Femur (tissue), 1 donor: ENCODE measurements at regions not wholly inside any gene's neighbourhood (a gene's known extent, or its start where the extent isn't known, plus 50 kb on each side); places are given as distances from the start of the nearest gene placed in this dataset.

ENCODE experiments used
- DNase-seq: peaks from one replicate; pipeline ENCODE4 v3.0.0-alpha.2; 2017

DNA sequence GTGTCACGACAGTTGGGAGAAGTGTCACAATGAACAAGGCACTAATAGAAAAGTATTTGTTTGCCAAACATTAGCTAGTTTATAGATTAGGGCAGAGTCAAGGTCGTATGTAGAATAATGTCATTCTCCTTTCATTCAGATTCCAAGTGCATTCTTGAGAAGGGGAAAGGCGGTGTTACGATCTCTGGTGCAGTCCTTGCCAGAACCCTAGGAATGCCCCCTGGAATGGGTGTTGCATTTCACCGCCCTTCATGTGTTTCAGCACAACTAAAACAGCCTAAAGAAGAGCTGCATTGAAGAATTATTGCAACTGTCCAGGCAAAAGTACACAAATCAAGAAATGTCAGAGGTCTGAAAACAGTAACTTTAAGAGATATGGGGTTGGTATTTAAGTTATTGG, 721.0 kb upstream of the WWC1 start:
- no peak for DNase-seq

DNA sequence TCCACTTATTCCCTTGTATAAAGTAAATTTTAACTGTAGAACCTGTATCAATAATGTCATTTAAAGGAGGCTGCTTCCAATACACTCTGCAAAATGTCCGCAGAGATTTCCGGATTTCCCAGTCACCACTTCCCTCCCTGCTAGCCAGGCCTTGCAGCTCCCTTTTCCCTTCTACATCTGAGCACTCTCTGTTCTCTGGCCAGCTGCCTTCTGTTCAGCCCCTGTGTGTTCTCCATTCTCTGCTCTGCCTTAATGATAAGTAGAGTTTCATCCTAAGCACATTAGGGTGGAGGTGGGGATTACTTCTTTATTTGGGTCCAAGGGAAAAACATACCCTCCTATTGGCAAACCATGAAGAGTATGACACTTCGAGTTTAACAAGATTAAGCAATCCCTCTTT, 719.6 kb upstream of the WWC1 start:
- DNase-seq = no peak

DNA sequence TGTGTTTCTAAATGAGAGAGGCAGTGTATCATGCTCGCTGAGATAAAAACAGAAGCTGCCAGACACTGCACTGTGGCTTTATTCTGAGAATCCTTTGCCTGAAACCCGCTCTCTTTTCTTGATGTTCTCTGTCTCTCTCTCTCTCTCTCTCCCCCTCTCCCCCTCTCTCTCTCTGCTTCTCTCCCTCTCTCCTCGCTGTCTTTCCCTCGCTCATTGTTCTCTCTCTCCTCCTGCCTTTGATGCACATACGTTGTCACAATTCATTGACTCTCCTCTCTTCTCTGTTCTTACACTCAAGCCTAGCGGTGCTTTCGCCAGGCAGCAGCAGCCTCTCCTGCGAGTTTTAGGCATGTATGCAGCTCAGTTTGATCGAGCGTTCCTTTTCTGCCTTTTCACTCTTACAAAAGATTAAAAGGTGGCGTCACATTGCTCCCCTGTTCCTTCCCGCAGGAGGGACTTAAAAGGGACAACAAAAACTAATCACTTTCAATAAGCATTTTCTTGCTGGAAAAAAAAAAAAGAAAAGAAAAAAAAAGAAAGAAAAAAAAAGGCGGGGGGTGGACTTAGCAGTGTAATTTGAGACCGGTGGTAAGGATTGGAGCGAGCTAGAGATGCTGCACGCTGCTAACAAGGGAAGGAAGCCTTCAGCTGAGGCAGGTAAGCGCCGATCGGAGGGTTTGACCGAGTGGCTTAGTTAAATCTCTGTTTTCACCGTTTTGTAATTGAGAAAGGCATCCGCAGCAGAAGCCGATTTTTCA, 717.9 kb upstream of the WWC1 start:
- DNase-seq = peak; percentile 44

DNA sequence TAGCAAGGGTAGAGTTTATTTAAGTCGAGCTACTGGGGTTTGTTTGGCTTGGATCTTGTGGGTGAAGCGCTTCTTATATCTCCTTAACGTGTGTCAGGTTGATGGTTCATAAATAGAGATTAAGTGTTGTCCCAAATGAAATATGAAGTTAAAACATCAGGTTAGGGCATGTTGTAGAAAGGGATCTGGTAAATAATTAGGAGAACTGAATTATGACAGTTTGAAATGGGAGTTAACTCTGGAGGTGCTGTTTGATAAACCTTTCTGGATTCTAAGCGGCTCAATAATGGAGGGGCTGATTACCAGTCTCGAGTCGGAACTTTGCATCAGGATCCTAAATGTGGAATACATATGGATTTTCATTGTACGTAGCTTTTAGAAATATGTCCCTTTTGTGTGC, 717.0 kb upstream of the WWC1 start:
- DNase-seq = no peak

DNA sequence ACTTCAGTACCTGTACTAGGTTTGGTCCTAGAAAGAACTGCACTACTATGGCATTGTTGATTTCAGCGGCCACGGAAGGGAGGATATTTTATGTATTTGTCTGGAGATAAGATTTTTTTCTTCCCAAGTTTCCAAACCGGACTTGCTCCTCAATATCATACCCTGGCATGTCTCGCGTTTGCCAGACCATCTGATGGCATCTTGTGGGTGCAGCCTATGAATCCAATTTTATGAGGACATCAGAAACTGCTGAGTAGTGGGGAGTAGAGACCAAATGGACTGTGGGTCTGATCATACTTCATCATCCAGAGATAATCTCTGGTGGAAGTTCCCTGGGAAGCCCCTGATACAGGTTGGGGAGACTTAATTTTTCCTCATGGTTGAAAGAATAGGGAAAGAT, 716.1 kb upstream of the WWC1 start:
- no peak for DNase-seq

GRCh38 chr5:167576126-167576525, 715.3 kb upstream of the WWC1 start:
- no peak for DNase-seq

DNA sequence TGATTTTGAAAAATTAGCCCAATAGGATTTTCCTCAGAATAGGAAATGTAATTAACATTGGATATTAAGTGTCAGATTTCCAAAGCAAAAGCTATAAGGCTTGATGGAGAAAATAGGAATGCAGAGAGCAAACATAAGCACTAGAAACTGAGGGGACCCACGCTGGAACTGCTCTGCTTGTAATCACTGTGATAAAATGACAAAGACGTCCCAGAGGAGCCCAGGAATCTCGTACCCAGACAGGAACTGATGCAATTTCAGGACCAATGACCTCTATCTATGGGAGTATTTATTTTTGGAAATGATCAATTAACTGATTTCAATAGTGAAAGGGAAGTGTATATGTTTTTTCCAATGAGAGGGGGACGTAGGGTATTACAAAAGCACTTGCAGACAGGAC, 714.5 kb upstream of the WWC1 start:
- DNase-seq = no peak

DNA sequence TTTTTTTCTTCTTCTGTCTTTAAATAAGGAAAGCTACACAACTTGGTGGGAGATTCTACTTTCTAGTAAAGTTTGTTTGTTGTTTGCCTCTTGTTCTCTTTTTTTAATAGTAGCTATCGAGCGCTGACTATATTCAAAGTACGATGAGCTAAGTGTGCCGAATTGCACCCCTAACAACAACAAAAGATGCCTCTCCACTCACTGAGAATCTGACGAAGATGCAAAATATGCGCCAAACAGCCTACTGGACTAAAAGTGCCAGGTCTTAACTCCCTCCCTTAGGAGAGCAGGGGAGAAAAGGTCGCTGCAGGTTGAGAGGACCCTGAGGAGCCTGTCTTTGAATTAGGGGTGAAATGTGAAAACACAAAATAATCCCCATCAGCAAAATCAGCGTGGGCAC, 713.8 kb upstream of the WWC1 start:
- no peak for DNase-seq

DNA sequence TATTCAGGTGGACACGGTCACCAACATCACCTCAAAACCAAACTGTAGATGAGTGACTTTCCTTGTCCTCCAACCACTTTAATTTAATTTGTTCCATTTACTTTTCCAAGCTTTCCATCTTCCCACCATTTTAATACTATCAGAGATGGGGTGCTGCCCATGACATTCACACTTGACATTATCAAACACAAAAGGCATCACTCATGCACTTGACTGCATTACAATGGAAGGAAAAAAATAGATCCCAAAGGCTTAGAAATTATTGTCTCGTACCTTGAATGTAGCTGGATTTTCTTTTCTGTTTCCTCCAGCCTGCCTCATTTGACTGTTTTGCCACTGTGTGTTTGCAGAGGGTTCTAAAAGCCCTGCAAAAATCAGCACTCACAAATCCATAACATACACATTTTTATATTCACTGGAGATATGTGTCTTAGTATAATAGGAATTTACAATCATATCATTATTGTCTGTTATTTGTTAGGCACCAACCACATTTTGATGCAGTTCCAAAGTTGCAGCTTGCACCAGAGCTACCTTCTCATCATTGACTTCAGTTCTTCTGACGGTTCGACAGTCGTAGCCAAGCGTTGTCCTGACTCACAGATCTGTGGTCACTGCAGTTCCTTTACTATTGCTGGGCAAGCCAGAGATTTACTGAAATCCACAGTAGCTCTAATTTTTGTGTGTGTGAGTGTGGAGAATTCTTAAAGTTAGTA, 712.3 kb upstream of the WWC1 start:
- DNase-seq = no peak

DNA sequence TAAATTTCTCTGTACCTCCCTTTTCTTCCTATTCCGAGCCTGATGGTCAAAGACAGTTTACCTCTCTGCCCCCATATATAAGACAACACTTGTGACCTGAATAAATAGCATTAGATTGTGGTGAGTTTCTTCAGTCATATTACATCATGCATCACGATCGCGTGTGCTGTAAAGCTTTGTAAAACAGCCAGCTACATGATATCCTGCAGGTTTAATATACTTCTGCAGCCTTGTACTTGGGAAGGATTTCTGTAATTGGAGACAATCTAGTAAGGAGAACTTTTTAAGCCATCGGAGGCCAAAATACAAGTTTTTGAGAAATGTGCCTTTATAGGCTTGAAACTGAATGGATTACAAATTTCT, 711.8 kb upstream of the WWC1 start:
- no peak for DNase-seq

DNA sequence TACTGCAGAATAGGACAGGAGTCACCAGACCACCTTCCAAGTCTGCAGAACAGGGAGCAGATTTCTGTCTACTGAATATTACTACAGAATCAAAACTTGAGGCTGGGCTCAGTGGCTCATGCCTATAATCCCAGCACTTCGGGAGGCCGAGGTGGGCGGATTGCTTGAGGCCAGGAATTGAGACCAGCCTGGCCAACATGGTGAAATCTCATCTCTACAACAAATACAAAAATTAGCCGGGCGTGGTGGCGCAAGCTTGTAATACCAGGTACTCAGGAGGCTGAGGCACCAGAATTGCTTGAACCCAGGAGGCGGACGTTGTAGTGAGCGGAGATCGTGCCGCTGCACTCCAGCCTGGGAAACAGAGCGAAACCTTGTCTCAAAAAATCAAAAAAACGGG, 710.8 kb upstream of the WWC1 start:
- no peak for DNase-seq

DNA sequence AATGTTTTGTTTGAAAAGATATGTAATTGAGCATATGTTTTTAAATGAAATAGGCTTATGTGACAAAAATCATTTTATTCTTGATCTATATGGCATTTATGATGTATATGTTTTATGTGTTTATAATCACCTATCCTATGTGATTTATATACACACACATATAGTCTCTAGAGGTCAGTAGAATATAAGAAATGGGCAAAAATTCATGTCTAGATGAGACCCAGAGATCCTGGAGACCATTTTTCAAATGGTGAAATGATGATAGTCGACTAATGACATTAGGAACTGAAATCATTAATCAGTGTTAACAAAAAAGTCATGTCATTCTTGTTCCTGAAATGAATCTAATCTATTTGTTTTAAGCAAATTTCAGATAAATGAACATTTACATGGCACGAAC, 709.2 kb upstream of the WWC1 start:
- DNase-seq = no peak

GRCh38 chr5:167582886-167583285, 708.6 kb upstream of the WWC1 start:
- no peak for DNase-seq

- no peak for DNase-seq
These were observed 706.3 kb upstream of the WWC1 start for GRCh38 chr5:167585184-167585583.

GRCh38 chr5:167587772-167588437, 703.5 kb upstream of the WWC1 start:
- no peak for DNase-seq

- no peak for DNase-seq
These were observed 699.3 kb upstream of the WWC1 start for GRCh38 chr5:167592114-167592513.

DNA sequence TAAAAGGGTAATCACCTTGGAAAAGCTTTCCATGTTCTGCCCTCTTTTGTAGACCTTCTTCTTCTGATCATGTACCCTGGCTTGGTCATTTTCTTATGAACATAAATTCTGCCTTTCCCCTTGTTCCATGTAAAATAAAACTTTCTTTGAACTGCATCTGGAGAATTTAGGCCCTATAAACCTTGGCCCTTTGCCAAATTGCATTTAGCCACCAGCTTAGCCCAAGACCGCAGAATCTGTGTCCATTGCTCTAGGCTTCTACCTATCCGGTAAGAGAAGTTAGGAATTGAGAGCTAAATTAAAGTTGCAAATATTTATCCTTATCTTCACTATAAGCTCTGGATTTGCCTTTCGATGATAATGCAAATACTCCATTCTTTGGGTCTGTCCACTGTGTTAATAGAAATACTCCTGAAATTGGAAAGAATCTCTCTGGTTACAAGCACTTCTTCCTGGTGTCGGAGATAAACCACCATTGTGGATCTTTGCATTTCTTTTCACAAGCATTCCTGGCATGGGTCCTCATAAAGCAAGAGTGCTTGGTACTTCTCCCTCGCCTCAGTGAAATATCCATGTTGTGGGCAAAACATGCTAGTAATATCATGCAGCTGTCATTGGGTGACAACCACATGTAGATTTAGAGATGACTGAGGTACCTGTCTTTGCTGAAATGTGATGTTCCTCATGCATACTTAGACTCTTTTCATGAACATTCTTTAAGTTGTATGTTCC, 698.0 kb upstream of the WWC1 start:
- DNase-seq = no peak

DNA sequence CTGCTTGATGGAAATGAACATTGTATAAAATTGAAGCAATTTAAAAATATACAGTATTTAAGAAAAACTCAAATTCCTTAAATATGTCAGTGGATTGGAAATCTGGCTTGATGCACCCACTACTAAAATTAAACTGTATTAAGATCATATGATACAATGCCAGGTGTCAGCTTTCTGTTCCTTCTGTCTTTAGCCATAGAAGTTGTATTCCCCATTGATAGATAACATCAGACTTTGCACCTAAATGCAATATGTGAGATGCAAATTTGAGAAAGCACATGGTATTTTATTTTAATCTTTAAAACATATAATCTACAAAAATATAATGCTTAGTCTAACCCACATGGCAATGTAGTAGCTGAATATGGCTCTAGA, 697.4 kb upstream of the WWC1 start:
- no peak for DNase-seq

GRCh38 chr5:167594750-167595149, 696.7 kb upstream of the WWC1 start:
- no peak for DNase-seq

- no peak for DNase-seq
These were observed 696.2 kb upstream of the WWC1 start for GRCh38 chr5:167595196-167595595.

DNA sequence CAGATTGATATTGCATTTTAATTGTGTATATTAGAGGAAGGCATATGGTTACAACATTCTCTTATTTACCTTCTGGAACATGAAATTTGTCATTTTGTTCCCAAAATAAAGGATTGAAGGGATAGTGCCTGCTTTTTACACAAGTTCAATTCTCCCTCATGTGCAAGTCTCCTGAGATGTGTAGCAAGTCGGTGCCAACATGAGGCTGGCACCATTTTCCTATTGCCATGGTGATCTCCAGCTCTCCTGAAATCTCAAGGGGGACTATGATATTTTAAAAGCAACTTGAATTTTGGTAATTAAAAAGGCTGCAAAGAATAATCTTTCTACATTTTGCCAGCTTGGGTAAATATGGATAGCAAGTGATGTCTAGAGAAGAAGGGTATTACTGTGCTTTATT, 693.3 kb upstream of the WWC1 start:
- DNase-seq = no peak

- no peak for DNase-seq
These were observed 689.4 kb upstream of the WWC1 start for GRCh38 chr5:167602067-167602466.

DNA sequence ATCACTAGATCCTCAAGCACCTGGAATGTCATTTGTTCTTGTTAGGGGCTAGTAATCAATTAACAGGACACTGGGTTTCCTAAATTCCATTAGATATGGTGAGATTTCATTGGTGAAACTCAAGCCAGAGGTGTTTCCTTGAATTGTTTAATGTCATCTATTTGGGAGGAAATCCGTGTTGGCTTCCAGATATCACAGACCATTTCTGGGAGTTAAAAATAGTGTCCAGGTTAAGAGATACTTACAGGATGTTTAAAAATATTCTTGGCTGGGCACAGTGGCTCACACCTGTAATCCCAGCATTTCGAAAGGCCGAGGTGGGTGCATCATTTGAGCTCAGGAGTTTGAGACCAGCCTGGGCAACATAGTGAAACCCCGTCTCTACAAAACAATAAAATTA, 688.3 kb upstream of the WWC1 start:
- no peak for DNase-seq
